ENCODE measurements at regions not wholly inside any gene's neighbourhood (a gene's known extent, or its start where the extent isn't known, plus 50 kb on each side); places are given as distances from the start of the nearest gene placed in this dataset.

- Histone ChIP-seq H3K4me2 (ENCODE audit: insufficient read depth, low read length) (no peak overlapping the region), H3K4me1 (replicated peaks in 1 of 2; ENCODE audit: control insufficient read depth in 2 of 2, insufficient read depth in 2 of 2, low read length in 2 of 2) (no peaks in the 10 kb centered on the region), H2AFZ (ENCODE audit: low read depth, low read length) (no peak overlapping the region), H3K9me3 (replicated peaks; ENCODE audit: control insufficient read depth, insufficient read depth, low read depth, low read length) (no peaks in the 10 kb centered on the region; the same call in none of the 2 replicates), H3K79me2 (ENCODE audit: control insufficient read depth, insufficient read depth, low read length) (no peaks in the 10 kb centered on the region), H3K9me1 (ENCODE audit: control insufficient read depth, insufficient read depth, low read length) (no peaks in the 10 kb centered on the region), H3K36me3 (ENCODE audit: control insufficient read depth, insufficient read depth, low read length) (no peaks in the 10 kb centered on the region), H4K20me1 (replicated peaks; ENCODE audit: control insufficient read depth, insufficient read depth, low read length) (no peaks in the 10 kb centered on the region), H3K27me3 (ENCODE audit: control insufficient read depth in 2 of 2, insufficient read depth in 2 of 2, low read length in 2 of 2) (no peaks in the 10 kb centered on the region), H3K9ac (ENCODE audit: insufficient read depth in 1 of 2, low read depth in 2 of 2, low read length in 2 of 2) (no peak overlapping the region), H3K4me3 (no peak overlapping the region), H3K27ac (ENCODE audit: extremely low read depth, low read depth, low read length) (no peak overlapping the region)
- DNase-seq (ENCODE audit: extremely low read depth in 1 of 4, low spot score in 3 of 4): no peak
- intact Hi-C loops (cut with micrococcal nuclease) (no loop called here), in situ Hi-C loops (cut with MboI) (no loop called here)
- TF ChIP-seq ZNF316 (IDR thresholded peaks at IDR 0.05): 0 out of 2 replicates have a peak, but pooled peaks have one; percentile 10
- no peak for TF ChIP-seq PHF21A (IDR thresholded peaks at IDR 0.05; ENCODE audit: borderline replicate concordance, low read depth)
- TF ChIP-seq ZNF551 (CRISPR knock-in tag; IDR thresholded peaks at IDR 0.05): no peak
- no peak for ATAC-seq
- WGBS (ENCODE audit: insufficient coverage, low coverage, missing lambda C conversion rate): 16% methylated on average over 7 of the region's 7 CpGs
- FAIRE-seq: no peak
- ChIA-PET CTCF (ENCODE audit: low intra/inter-chr PET ratio) (no interaction called here), POLR2A (no interaction called here)
- BruUV-seq (replicated peaks): no TSS peak
Observed at GRCh38 chr4:84238247-84239090, 260.6 kb downstream of the NKX6-1 start.

GRCh38 chr4:84237008-84237407 is 262.1 kb downstream of the NKX6-1 start:
- BruUV-seq (replicated peaks): no TSS peak
- Histone ChIP-seq H4K20me1 (replicated peaks; ENCODE audit: control insufficient read depth, insufficient read depth, low read length) (no peaks in the 10 kb centered on the region), H2AFZ (ENCODE audit: low read depth, low read length) (no peak overlapping the region), H3K27ac (ENCODE audit: extremely low read depth, low read depth, low read length) (no peak overlapping the region; the same call in 2 of the 3 replicates), H3K79me2 (ENCODE audit: control insufficient read depth, insufficient read depth, low read length) (no peaks in the 10 kb centered on the region), H3K4me2 (ENCODE audit: insufficient read depth, low read length) (no peak overlapping the region), H3K27me3 (ENCODE audit: control insufficient read depth in 2 of 2, insufficient read depth in 2 of 2, low read length in 2 of 2) (no peaks in the 10 kb centered on the region), H3K4me1 (replicated peaks in 1 of 2; ENCODE audit: control insufficient read depth in 2 of 2, insufficient read depth in 2 of 2, low read length in 2 of 2) (no peaks in the 10 kb centered on the region), H3K36me3 (ENCODE audit: control insufficient read depth, insufficient read depth, low read length) (no peaks in the 10 kb centered on the region), H3K4me3 (no peak overlapping the region), H3K9me1 (ENCODE audit: control insufficient read depth, insufficient read depth, low read length) (no peaks in the 10 kb centered on the region), H3K9me3 (replicated peaks; ENCODE audit: control insufficient read depth, insufficient read depth, low read depth, low read length) (no peaks in the 10 kb centered on the region; the same call in none of the 2 replicates), H3K9ac (ENCODE audit: insufficient read depth in 1 of 2, low read depth in 2 of 2, low read length in 2 of 2) (no peak overlapping the region)
- CTCF ChIA-PET (ENCODE audit: low intra/inter-chr PET ratio): no interaction called here
- WGBS (ENCODE audit: insufficient coverage, low coverage, missing lambda C conversion rate): 11% methylated on average over 4 of the region's 4 CpGs
- intact Hi-C loops (cut with micrococcal nuclease) (no loop called here), in situ Hi-C loops (cut with MboI) (no loop called here)
- POLR2A ChIA-PET: no interaction called here
- FAIRE-seq (peak; percentile 29), ATAC-seq (peak; percentile 79), DNase-seq (ENCODE audit: extremely low read depth in 1 of 4, low spot score in 3 of 4) (peak in 2 of 4 experiments; percentile 5)
- peak in 1 of 2 experiments; percentile 96; a peak in 2 of 4 replicates for TF ChIP-seq SRF (CRISPR knock-in tag; IDR thresholded peaks at IDR 0.05)
- peak in 1 of 2 experiments; percentile 91; a peak in 2 of 4 replicates for TF ChIP-seq RCOR1 (IDR thresholded peaks at IDR 0.05; ENCODE audit: borderline replicate concordance in 1 of 2, low read depth in 2 of 2, low read length in 2 of 2)
- TF ChIP-seq BRCA1 (IDR thresholded peaks at IDR 0.05): no peak
- TF ChIP-seq BRCA1 (CRISPR knock-in tag; IDR thresholded peaks at IDR 0.05): no peak
- TF ChIP-seq ZBTB7A (IDR thresholded peaks at IDR 0.05; ENCODE audit: borderline replicate concordance, control insufficient read depth, low read depth, low read length): no peak
- no peak for TF ChIP-seq NR4A1 (CRISPR knock-in tag; IDR thresholded peaks at IDR 0.05)
- no peak for TF ChIP-seq NR4A1 (tag; IDR thresholded peaks at IDR 0.05)
- no peak for TF ChIP-seq ZC3H4 (CRISPR knock-in tag; IDR thresholded peaks at IDR 0.05; ENCODE audit: borderline replicate concordance)
- 0 out of 2 replicates have a peak, but pooled peaks have one; percentile 21 for TF ChIP-seq FOXJ2 (tag; IDR thresholded peaks at IDR 0.05)
- TF ChIP-seq USF2 (CRISPR knock-in tag; IDR thresholded peaks at IDR 0.05): 0 out of 2 replicates have a peak, but pooled peaks have one; percentile 36
- TF ChIP-seq NFE2 (IDR thresholded peaks at IDR 0.05; ENCODE audit: low read depth): peak; percentile 70; the same call in 1 of the 2 replicates
- no peak for TF ChIP-seq ZNF830 (CRISPR knock-in tag; IDR thresholded peaks at IDR 0.05)

Measured in K562 (cell line).